Calu3 (cell line): ENCODE measurements at regions not wholly inside any gene's neighbourhood (a gene's known extent, or its start where the extent isn't known, plus 50 kb on each side); places are given as distances from the start of the nearest gene placed in this dataset.
"Not testable (repeated sequence)": the region's sequence is repeated elsewhere in the genome, so short reads cannot be mapped to it uniquely, and the experiment has no call there.

Experiments used
- BruUV-seq: library from RNA; stranded (reverse); fragments of 400-500 nt; replicated peaks from 2 replicates; lab custom pipeline; 2021; lab: Mats Ljungman, UMichigan
- CTCF ChIA-PET: fragments of 300-600 bp; sonication (Branson Sonifier 250); formaldehyde crosslinking; loops from one replicate; lab custom pipeline; 2022; ENCODE audit warnings: antibody characterized with exemption; lab: Charles Lee
- DNase-seq: peaks from one replicate; pipeline ENCODE4 v3.0.0; 2022
- H3K27ac Mint-ChIP-seq: one replicate; pipeline ENCODE4 v1.8.0; 2022; ENCODE audit warnings: mixed read lengths; ENCODE audit not compliant: unreplicated experiment
- H3K27me3 Mint-ChIP-seq: one replicate; pipeline ENCODE4 v1.8.0; 2022; ENCODE audit warnings: mixed read lengths; ENCODE audit not compliant: unreplicated experiment
- H3K36me3 Mint-ChIP-seq: one replicate; pipeline ENCODE4 v1.8.0; 2022; ENCODE audit warnings: mild to moderate bottlenecking, moderate library complexity, mixed read lengths; ENCODE audit not compliant: insufficient read depth, unreplicated experiment
- H3K4me1 Mint-ChIP-seq: one replicate; pipeline ENCODE4 v1.8.0; 2022; ENCODE audit warnings: mild to moderate bottlenecking, low read depth, mixed read lengths; ENCODE audit not compliant: unreplicated experiment
- H3K4me3 Mint-ChIP-seq: one replicate; pipeline ENCODE4 v1.8.0; 2022; ENCODE audit warnings: mild to moderate bottlenecking, low read depth, moderate library complexity, mixed read lengths; ENCODE audit not compliant: unreplicated experiment
- H3K9me3 Mint-ChIP-seq: one replicate; pipeline ENCODE4 v1.8.0; 2022; ENCODE audit warnings: low read depth, mixed read lengths; ENCODE audit not compliant: unreplicated experiment
- intact Hi-C: fragments of 100-400 bp; cut with micrococcal nuclease; formaldehyde crosslinking; loops from one replicate; pipeline ENCODE4 v1.10.0; 2022; ENCODE audit not compliant: unreplicated experiment
- TF ChIP-seq, protein P1 (sequence below): fragments of 200-600 bp; IDR thresholded peaks from one replicate; pipeline ENCODE4 v1.8.0; 2022; ENCODE audit warnings: antibody characterized with exemption; ENCODE audit not compliant: unreplicated experiment

DNA sequence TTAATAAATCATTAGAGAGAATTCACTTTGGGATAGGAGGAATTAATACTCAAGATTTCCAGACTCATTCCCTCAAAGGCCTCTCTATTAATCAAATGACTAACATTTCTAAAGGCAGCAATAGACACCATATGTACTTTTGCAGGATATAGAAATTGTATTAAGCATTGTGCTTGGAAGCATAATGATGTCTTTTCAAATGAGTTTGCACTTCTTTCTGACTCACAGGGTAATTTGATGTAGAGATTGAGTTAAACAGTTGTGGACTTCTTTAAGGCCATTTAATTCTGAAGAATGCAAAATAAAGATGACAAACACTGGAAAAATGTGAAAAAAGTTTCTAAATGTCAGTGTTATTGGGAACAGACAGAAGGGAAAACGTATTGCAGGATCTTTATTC lies 63.4 kb upstream of the CSRP2 start:
- TF ChIP-seq, protein P1, sequence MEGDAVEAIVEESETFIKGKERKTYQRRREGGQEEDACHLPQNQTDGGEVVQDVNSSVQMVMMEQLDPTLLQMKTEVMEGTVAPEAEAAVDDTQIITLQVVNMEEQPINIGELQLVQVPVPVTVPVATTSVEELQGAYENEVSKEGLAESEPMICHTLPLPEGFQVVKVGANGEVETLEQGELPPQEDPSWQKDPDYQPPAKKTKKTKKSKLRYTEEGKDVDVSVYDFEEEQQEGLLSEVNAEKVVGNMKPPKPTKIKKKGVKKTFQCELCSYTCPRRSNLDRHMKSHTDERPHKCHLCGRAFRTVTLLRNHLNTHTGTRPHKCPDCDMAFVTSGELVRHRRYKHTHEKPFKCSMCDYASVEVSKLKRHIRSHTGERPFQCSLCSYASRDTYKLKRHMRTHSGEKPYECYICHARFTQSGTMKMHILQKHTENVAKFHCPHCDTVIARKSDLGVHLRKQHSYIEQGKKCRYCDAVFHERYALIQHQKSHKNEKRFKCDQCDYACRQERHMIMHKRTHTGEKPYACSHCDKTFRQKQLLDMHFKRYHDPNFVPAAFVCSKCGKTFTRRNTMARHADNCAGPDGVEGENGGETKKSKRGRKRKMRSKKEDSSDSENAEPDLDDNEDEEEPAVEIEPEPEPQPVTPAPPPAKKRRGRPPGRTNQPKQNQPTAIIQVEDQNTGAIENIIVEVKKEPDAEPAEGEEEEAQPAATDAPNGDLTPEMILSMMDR: no peak
- H3K27ac Mint-ChIP-seq: no peak overlapping the region
- H3K36me3 Mint-ChIP-seq: no peaks in the 10 kb centered on the region
- CTCF ChIA-PET: interaction anchor here (0.7 kb wide), 1 partner anchor 10 kb away, joined by 3 read pairs; no protein-coding TSS in a partner anchor
- intact Hi-C loops: no loop called here
- H3K4me1 Mint-ChIP-seq: no peaks in the 10 kb centered on the region
- H3K4me3 Mint-ChIP-seq: no peak overlapping the region
- no TSS peak for BruUV-seq
- no peaks in the 10 kb centered on the region for H3K9me3 Mint-ChIP-seq
- no peaks in the 10 kb centered on the region for H3K27me3 Mint-ChIP-seq
- no peak for DNase-seq

DNA sequence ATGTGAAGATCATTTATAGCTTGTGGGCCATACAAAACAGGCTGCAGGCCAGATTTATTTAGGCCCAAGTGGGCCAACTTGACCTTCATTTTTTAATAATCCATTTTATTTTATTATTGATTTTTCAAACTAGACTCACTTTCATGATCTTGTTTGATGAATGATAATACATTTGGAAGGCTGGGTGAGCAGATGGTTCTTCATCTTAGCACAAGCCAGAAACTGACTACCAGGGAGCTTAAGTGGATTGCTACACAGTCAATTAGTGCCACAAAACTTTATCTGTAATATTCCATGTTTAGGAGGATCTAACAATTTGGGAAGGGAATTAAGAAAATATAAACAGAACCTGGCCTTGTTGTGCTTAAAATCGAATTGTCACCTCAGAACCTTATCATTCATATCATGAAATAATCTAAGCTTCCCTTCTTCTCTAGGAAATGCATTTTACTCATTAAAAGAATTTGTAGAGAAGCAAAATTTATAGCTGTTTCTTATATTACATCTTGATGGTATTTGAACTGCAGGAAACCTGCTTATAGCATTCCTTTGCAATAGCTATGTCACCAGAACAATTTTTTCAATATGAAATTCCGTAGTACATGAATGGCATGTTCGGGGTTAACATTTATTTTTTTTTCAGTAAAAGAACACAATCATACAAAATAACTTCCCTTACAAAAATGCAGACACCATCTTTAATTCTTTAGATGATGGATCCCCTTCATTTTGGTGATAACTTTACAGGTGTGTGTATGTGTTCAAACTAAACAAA lies 62.0 kb upstream of the CSRP2 start:
- TF ChIP-seq, protein P1: no peak
- BruUV-seq: no TSS peak
- DNase-seq: no peak
- Mint-ChIP-seq H3K27me3 (no peaks in the 10 kb centered on the region), H3K36me3 (no peaks in the 10 kb centered on the region), H3K4me3 (no peak overlapping the region), H3K27ac (no peak overlapping the region), H3K9me3 (no peaks in the 10 kb centered on the region), H3K4me1 (no peaks in the 10 kb centered on the region)
- intact Hi-C loops: no loop called here
- CTCF ChIA-PET: interaction anchor here (0.5 to 0.8 kb wide), 2 partner anchors 14 to 179 kb away, joined by 3 to 4 read pairs; no protein-coding TSS in a partner anchor

DNA sequence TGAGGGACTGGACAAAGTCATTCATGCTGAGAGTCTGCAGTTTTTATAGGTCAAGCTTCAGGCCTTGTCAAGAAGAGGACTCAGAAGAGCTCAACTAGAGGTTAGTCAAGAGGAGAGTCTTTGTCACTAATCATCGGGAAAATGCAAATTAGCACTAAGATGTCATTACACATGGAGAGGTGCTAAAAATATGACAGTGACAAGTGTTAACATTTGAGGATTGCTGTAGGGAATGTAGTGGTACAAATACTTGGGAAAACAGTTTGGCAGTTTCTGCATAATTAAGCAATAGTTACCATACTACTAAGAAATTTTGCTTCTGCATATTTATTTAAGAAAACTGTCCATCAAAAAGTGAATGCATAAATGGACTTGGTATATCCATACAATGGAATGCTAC lies 60.9 kb upstream of the CSRP2 start:
- no TSS peak for BruUV-seq
- H3K27me3 Mint-ChIP-seq: no peaks in the 10 kb centered on the region
- H3K4me3 Mint-ChIP-seq: no peak overlapping the region
- TF ChIP-seq, protein P1: no peak
- intact Hi-C loops: no loop called here
- H3K9me3 Mint-ChIP-seq: no peaks in the 10 kb centered on the region
- DNase-seq: no peak
- H3K36me3 Mint-ChIP-seq: no peaks in the 10 kb centered on the region
- no peaks in the 10 kb centered on the region for H3K4me1 Mint-ChIP-seq
- H3K27ac Mint-ChIP-seq: no peak overlapping the region
- CTCF ChIA-PET: no interaction called here

DNA sequence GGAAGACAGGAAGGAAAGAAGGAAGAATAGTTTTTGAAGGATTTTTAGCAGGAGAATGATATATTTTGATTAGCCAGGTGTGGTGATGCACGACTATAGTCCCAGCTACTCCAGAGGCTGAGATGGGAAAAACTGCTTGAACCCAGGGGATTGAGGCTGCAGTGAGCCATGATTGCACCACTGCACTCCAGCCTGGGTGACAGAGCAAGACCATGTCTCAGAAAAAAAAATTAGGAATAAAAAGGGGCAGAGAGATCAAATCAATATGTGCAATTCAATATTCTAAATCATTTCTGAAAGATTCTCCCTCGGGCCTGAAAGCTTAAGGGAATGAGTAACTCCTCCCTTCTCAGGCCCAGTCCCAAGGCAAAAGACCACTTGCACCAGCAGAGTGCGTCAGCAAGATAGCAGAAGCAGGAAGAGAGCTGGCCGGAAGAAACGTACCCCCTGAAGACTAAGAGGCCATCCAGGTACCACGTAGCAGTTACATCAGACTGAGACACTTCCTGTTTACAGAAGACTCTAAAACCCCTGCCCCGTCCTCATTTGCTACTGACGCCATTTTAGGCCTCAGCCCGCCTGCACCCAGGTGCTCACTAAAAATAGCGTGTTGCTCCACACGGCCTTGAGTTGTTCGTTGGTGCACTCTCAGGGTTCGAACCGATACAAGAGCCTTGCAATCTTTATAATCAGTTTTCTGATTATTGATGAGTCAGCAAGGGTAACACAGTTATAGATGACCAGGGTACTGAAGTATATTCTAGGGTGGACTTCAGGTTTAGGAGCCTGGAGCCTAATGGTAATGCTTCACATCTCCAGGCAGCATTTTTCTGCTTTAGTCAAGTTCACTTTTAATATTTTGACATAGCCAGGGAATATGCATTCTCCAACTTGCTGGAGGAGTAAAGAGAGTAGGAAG lies 57.7 kb upstream of the CSRP2 start:
- intact Hi-C loops: no loop called here
- CTCF ChIA-PET: no interaction called here
- H3K9me3 Mint-ChIP-seq: no peaks in the 10 kb centered on the region
- H3K27ac Mint-ChIP-seq: no peak overlapping the region
- no peaks in the 10 kb centered on the region for H3K36me3 Mint-ChIP-seq
- H3K27me3 Mint-ChIP-seq: peaks cover 4% of the 10 kb centered on the region
- BruUV-seq: no TSS peak
- no peak overlapping the region for H3K4me3 Mint-ChIP-seq
- TF ChIP-seq, protein P1: no peak
- no peaks in the 10 kb centered on the region for H3K4me1 Mint-ChIP-seq
- no peak for DNase-seq

DNA sequence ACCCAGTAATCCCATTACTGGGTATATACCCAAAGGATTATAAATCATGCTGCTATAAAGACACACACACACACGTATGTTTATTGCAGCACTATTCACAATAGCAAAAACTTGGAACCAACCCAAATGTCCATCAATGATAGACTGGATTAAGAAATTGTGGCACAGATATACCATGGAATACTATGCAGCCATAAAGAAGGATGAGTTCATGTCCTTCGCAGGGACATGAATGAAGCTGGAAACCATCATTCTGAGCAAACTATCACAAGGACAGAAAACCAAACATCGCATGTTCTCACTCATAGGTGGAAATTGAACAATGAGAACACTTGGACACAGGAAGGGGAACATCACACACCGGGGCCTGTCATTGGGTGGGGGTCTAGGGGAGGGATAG lies 54.6 kb upstream of the CSRP2 start:
- H3K27ac Mint-ChIP-seq, H3K4me1 Mint-ChIP-seq, H3K9me3 Mint-ChIP-seq, DNase-seq, H3K4me3 Mint-ChIP-seq, intact Hi-C loops, BruUV-seq, H3K36me3 Mint-ChIP-seq, CTCF ChIA-PET: not testable (repeated sequence)
- H3K27me3 Mint-ChIP-seq: peaks cover 21% of the 10 kb centered on the region
